ENCODE measurements at regions not wholly inside any gene's neighbourhood (a gene's known extent, or its start where the extent isn't known, plus 50 kb on each side); places are given as distances from the start of the nearest gene placed in this dataset.

GRCh38 chr3:10707400-10708215 is 108.4 kb upstream of the SLC6A11 start:
- intact Hi-C loops (cut with micrococcal nuclease) = no loop called here
- Mint-ChIP-seq H3K4me1 (ENCODE audit: low read depth) (no peaks in the 10 kb centered on the region), H3K27me3 (ENCODE audit: insufficient read depth) (peaks cover 49% of the 10 kb centered on the region), H3K27ac (no peak overlapping the region), H3K4me3 (no peak overlapping the region), H3K36me3 (ENCODE audit: low read depth) (peaks cover 1% of the 10 kb centered on the region), H3K9me3 (no peaks in the 10 kb centered on the region)
- DNase-seq (ENCODE audit: low spot score) = no peak

GRCh38 chr3:10708216-10708893 is 107.7 kb upstream of the SLC6A11 start:
- H3K4me3 Mint-ChIP-seq = no peak overlapping the region
- no peaks in the 10 kb centered on the region for H3K9me3 Mint-ChIP-seq
- no peak overlapping the region for H3K27ac Mint-ChIP-seq
- DNase-seq (ENCODE audit: low spot score) = no peak
- no peaks in the 10 kb centered on the region for H3K4me1 Mint-ChIP-seq (ENCODE audit: low read depth)
- intact Hi-C loops (cut with micrococcal nuclease) = no loop called here
- H3K27me3 Mint-ChIP-seq (ENCODE audit: insufficient read depth) = peaks cover 41% of the 10 kb centered on the region
- peaks cover 1% of the 10 kb centered on the region for H3K36me3 Mint-ChIP-seq (ENCODE audit: low read depth)

GRCh38 chr3:10709110-10709781 is 106.8 kb upstream of the SLC6A11 start:
- intact Hi-C loops (cut with micrococcal nuclease) = no loop called here
- no peak overlapping the region for H3K4me3 Mint-ChIP-seq
- no peaks in the 10 kb centered on the region for H3K4me1 Mint-ChIP-seq (ENCODE audit: low read depth)
- no peaks in the 10 kb centered on the region for H3K9me3 Mint-ChIP-seq
- peaks cover 1% of the 10 kb centered on the region for H3K36me3 Mint-ChIP-seq (ENCODE audit: low read depth)
- peaks cover 35% of the 10 kb centered on the region for H3K27me3 Mint-ChIP-seq (ENCODE audit: insufficient read depth)
- H3K27ac Mint-ChIP-seq = no peak overlapping the region
- DNase-seq (ENCODE audit: low spot score) = no peak

GRCh38 chr3:10712121-10712520 is 103.9 kb upstream of the SLC6A11 start:
- H3K36me3 Mint-ChIP-seq (ENCODE audit: low read depth) = peaks cover 1% of the 10 kb centered on the region
- H3K4me1 Mint-ChIP-seq (ENCODE audit: low read depth) = no peaks in the 10 kb centered on the region
- H3K4me3 Mint-ChIP-seq = no peak overlapping the region
- no peaks in the 10 kb centered on the region for H3K9me3 Mint-ChIP-seq
- H3K27ac Mint-ChIP-seq = no peak overlapping the region
- intact Hi-C loops (cut with micrococcal nuclease) = no loop called here
- peaks cover 14% of the 10 kb centered on the region for H3K27me3 Mint-ChIP-seq (ENCODE audit: insufficient read depth)
- DNase-seq (ENCODE audit: low spot score) = no peak

- Mint-ChIP-seq H3K4me1 (ENCODE audit: low read depth) (no peaks in the 10 kb centered on the region), H3K27ac (no peak overlapping the region), H3K9me3 (no peaks in the 10 kb centered on the region), H3K4me3 (no peak overlapping the region), H3K36me3 (ENCODE audit: low read depth) (peaks cover 1% of the 10 kb centered on the region), H3K27me3 (ENCODE audit: insufficient read depth) (peaks cover 9% of the 10 kb centered on the region)
- intact Hi-C loops (cut with micrococcal nuclease) = no loop called here
- DNase-seq (ENCODE audit: low spot score) = no peak
Measured at GRCh38 chr3:10713656-10714055, 102.4 kb upstream of the SLC6A11 start.

GRCh38 chr3:10715886-10716285 is 100.1 kb upstream of the SLC6A11 start:
- H3K9me3 Mint-ChIP-seq = no peaks in the 10 kb centered on the region
- no peak overlapping the region for H3K4me3 Mint-ChIP-seq

GRCh38 chr3:10716964-10717363 is 99.1 kb upstream of the SLC6A11 start:
- no peaks in the 10 kb centered on the region for H3K4me1 Mint-ChIP-seq (ENCODE audit: low read depth)
- no peak overlapping the region for H3K4me3 Mint-ChIP-seq
- no peaks in the 10 kb centered on the region for H3K9me3 Mint-ChIP-seq
- intact Hi-C loops (cut with micrococcal nuclease) = no loop called here
- peaks cover 2% of the 10 kb centered on the region for H3K27me3 Mint-ChIP-seq (ENCODE audit: insufficient read depth)
- no peak for DNase-seq (ENCODE audit: low spot score)
- no peaks in the 10 kb centered on the region for H3K36me3 Mint-ChIP-seq (ENCODE audit: low read depth)
- H3K27ac Mint-ChIP-seq = no peak overlapping the region

More at GRCh38 chr3:10715886-10716285, 100.1 kb upstream of the SLC6A11 start:
- no peak overlapping the region for H3K27ac Mint-ChIP-seq
- H3K4me1 Mint-ChIP-seq (ENCODE audit: low read depth) = no peaks in the 10 kb centered on the region
- intact Hi-C loops (cut with micrococcal nuclease) = no loop called here
- H3K27me3 Mint-ChIP-seq (ENCODE audit: insufficient read depth) = peaks cover 2% of the 10 kb centered on the region
- H3K36me3 Mint-ChIP-seq (ENCODE audit: low read depth) = no peaks in the 10 kb centered on the region
- no peak for DNase-seq (ENCODE audit: low spot score)

GRCh38 chr3:10717756-10718155 is 98.3 kb upstream of the SLC6A11 start:
- Mint-ChIP-seq H3K4me1 (ENCODE audit: low read depth) (no peaks in the 10 kb centered on the region), H3K27me3 (ENCODE audit: insufficient read depth) (no peaks in the 10 kb centered on the region), H3K36me3 (ENCODE audit: low read depth) (no peaks in the 10 kb centered on the region), H3K27ac (no peak overlapping the region), H3K4me3 (no peak overlapping the region), H3K9me3 (no peaks in the 10 kb centered on the region)
- intact Hi-C loops (cut with micrococcal nuclease) = no loop called here
- DNase-seq (ENCODE audit: low spot score) = no peak

- Mint-ChIP-seq H3K9me3 (no peaks in the 10 kb centered on the region), H3K4me1 (ENCODE audit: low read depth) (no peaks in the 10 kb centered on the region), H3K27ac (no peak overlapping the region), H3K27me3 (ENCODE audit: insufficient read depth) (no peaks in the 10 kb centered on the region), H3K36me3 (ENCODE audit: low read depth) (no peaks in the 10 kb centered on the region), H3K4me3 (no peak overlapping the region)
- intact Hi-C loops (cut with micrococcal nuclease) = no loop called here
- no peak for DNase-seq (ENCODE audit: low spot score)
Measured at GRCh38 chr3:10721101-10721500, 94.9 kb upstream of the SLC6A11 start.

- H3K27me3 Mint-ChIP-seq (ENCODE audit: insufficient read depth) = no peaks in the 10 kb centered on the region
- H3K9me3 Mint-ChIP-seq = no peaks in the 10 kb centered on the region
- intact Hi-C loops (cut with micrococcal nuclease) = no loop called here
- no peaks in the 10 kb centered on the region for H3K36me3 Mint-ChIP-seq (ENCODE audit: low read depth)
- no peak overlapping the region for H3K27ac Mint-ChIP-seq
- no peak overlapping the region for H3K4me3 Mint-ChIP-seq
- DNase-seq (ENCODE audit: low spot score) = no peak
- no peaks in the 10 kb centered on the region for H3K4me1 Mint-ChIP-seq (ENCODE audit: low read depth)
Measured at GRCh38 chr3:10722911-10723310, 93.1 kb upstream of the SLC6A11 start.

- intact Hi-C loops (cut with micrococcal nuclease) = no loop called here
- no peak for DNase-seq (ENCODE audit: low spot score)
- H3K4me1 Mint-ChIP-seq (ENCODE audit: low read depth) = no peaks in the 10 kb centered on the region
- H3K27ac Mint-ChIP-seq = no peak overlapping the region
- no peak overlapping the region for H3K4me3 Mint-ChIP-seq
- no peaks in the 10 kb centered on the region for H3K36me3 Mint-ChIP-seq (ENCODE audit: low read depth)
- no peaks in the 10 kb centered on the region for H3K27me3 Mint-ChIP-seq (ENCODE audit: insufficient read depth)
- peaks cover 1% of the 10 kb centered on the region for H3K9me3 Mint-ChIP-seq
Measured at GRCh38 chr3:10723991-10724390, 92.0 kb upstream of the SLC6A11 start.

- H3K4me3 Mint-ChIP-seq = no peak overlapping the region
- H3K36me3 Mint-ChIP-seq (ENCODE audit: low read depth) = no peaks in the 10 kb centered on the region
- H3K4me1 Mint-ChIP-seq (ENCODE audit: low read depth) = no peaks in the 10 kb centered on the region
- H3K9me3 Mint-ChIP-seq = peaks cover 3% of the 10 kb centered on the region
- H3K27ac Mint-ChIP-seq = no peak overlapping the region
- intact Hi-C loops (cut with micrococcal nuclease) = no loop called here
- no peak for DNase-seq (ENCODE audit: low spot score)
- H3K27me3 Mint-ChIP-seq (ENCODE audit: insufficient read depth) = no peaks in the 10 kb centered on the region
Measured at GRCh38 chr3:10725067-10725466, 91.0 kb upstream of the SLC6A11 start.

- peaks cover 3% of the 10 kb centered on the region for H3K9me3 Mint-ChIP-seq
- no peak overlapping the region for H3K4me3 Mint-ChIP-seq
- H3K27ac Mint-ChIP-seq = no peak overlapping the region
- intact Hi-C loops (cut with micrococcal nuclease) = no loop called here
- H3K36me3 Mint-ChIP-seq (ENCODE audit: low read depth) = no peaks in the 10 kb centered on the region
- H3K27me3 Mint-ChIP-seq (ENCODE audit: insufficient read depth) = no peaks in the 10 kb centered on the region
- DNase-seq (ENCODE audit: low spot score) = no peak
- no peaks in the 10 kb centered on the region for H3K4me1 Mint-ChIP-seq (ENCODE audit: low read depth)
Measured at GRCh38 chr3:10725846-10726245, 90.2 kb upstream of the SLC6A11 start.
